H1 (cell line): ENCODE measurements at regions not wholly inside any gene's neighbourhood (a gene's known extent, or its start where the extent isn't known, plus 50 kb on each side); places are given as distances from the start of the nearest gene placed in this dataset.

Experiments used
- CTCF ChIA-PET: fragments of 300-600 bp; sonication (Branson Sonifier 250); formaldehyde crosslinking; loops from one replicate; lab custom pipeline; 2021; ENCODE audit not compliant: partially characterized antibody; lab: Charles Lee
- POLR2A ChIA-PET: fragments of 300-600 bp; sonication (Branson Sonifier 250); formaldehyde crosslinking; loops from one replicate; lab custom pipeline; 2021; ENCODE audit warnings: inconsistent platforms; ENCODE audit not compliant: partially characterized antibody; lab: Charles Lee
- DNase-seq, 2 experiments: peaks; one replicate each; pipeline versions ENCODE4 v3.0.0 to v3.0.0-alpha.2; 2010 to 2022; ENCODE audit warnings: low spot score in 2 of 2, low read depth in 1 of 2, mixed read lengths in 1 of 2
- FAIRE-seq: peaks from 2 replicates; lab custom pipeline; 2011; peaks lifted over from hg19 to GRCh38; lab: Jason Lieb, UNC
- H2AFZ ChIP-seq: 2 replicates; pipeline ENCODE4 v1.8.1; 2012; ENCODE audit warnings: low read length, inconsistent platforms
- H2AK5ac ChIP-seq: 2 replicates; pipeline ENCODE4 v1.6.1; 2013; ENCODE audit warnings: low read depth, low read length
- H2BK120ac ChIP-seq: replicated peaks from 2 replicates; pipeline ENCODE3; 2013; ENCODE audit warnings: low read depth, low read length, inconsistent platforms
- H2BK12ac ChIP-seq: 2 replicates; pipeline ENCODE4 v1.6.1; 2013; ENCODE audit warnings: low read depth, low read length
- H2BK15ac ChIP-seq: 2 replicates; pipeline ENCODE4 v1.6.1; 2013; ENCODE audit warnings: low read length
- H2BK20ac ChIP-seq: 2 replicates; pipeline ENCODE4 v1.6.1; 2013; ENCODE audit warnings: low read length
- H2BK5ac ChIP-seq: 2 replicates; pipeline ENCODE4 v1.6.1; 2013; ENCODE audit warnings: low read depth, low read length
- H3K14ac ChIP-seq: 2 replicates; pipeline ENCODE4 v1.6.1; 2013; ENCODE audit warnings: inconsistent platforms; ENCODE audit not compliant: insufficient read length
- H3K18ac ChIP-seq: 2 replicates; pipeline ENCODE4 v1.6.1; 2013; ENCODE audit warnings: low read length; ENCODE audit errors: extremely low read depth
- H3K23ac ChIP-seq: 2 replicates; pipeline ENCODE4 v1.6.1; 2013; ENCODE audit warnings: inconsistent platforms; ENCODE audit not compliant: insufficient read length
- H3K23me2 ChIP-seq: 2 replicates; pipeline ENCODE4 v1.6.1; 2013; ENCODE audit warnings: low read depth, low read length
- H3K27ac ChIP-seq: 2 replicates; pipeline ENCODE4 v1.6.1; 2011; ENCODE audit warnings: low read depth, low read length, inconsistent platforms
- H3K27me3 ChIP-seq, 4 experiments: replicated peaks in 1 of 4; 1 replicate in 1 of 4; 2 replicates in 3 of 4; pipeline versions ENCODE4 v1.6.1 to v1.8.1; 2011 to 2013; ENCODE audit warnings: low read length in 3 of 4, mild to moderate bottlenecking in 3 of 4, inconsistent platforms in 2 of 4, mixed read lengths in 2 of 4, moderate library complexity in 1 of 4; ENCODE audit not compliant: control insufficient read depth in 3 of 4, insufficient read depth in 3 of 4; ENCODE audit errors: extremely low read depth in 1 of 4
- H3K36me3 ChIP-seq, 4 experiments: 2 replicates each; pipeline versions ENCODE4 v1.6.1 to v1.8.1; 2011 to 2013; ENCODE audit warnings: mild to moderate bottlenecking in 4 of 4, low read length in 3 of 4, moderate library complexity in 2 of 4, control low read depth in 1 of 4, inconsistent platforms in 1 of 4; ENCODE audit not compliant: insufficient read depth in 4 of 4, control insufficient read depth in 2 of 4
- H3K4ac ChIP-seq: replicated peaks from 2 replicates; pipeline ENCODE3; 2013; ENCODE audit warnings: low read length, low read depth, mixed read lengths, inconsistent platforms; ENCODE audit not compliant: insufficient read length
- H3K4me1 ChIP-seq, 4 experiments: replicated peaks in 1 of 4; 1 replicate in 1 of 4; 2 replicates in 3 of 4; pipeline versions ENCODE4 v1.6.1 to v1.8.1; 2011 to 2013; ENCODE audit warnings: low read length in 3 of 4, inconsistent platforms in 2 of 4, mixed read lengths in 1 of 4; ENCODE audit not compliant: insufficient read depth in 4 of 4, control insufficient read depth in 3 of 4
- H3K4me2 ChIP-seq, 2 experiments: 2 replicates each; pipeline versions ENCODE4 v1.6.1 to v1.8.1; 2011 to 2013; ENCODE audit warnings: low read depth in 2 of 2, low read length in 2 of 2, control low read depth in 1 of 2, inconsistent platforms in 1 of 2, mild to moderate bottlenecking in 1 of 2; ENCODE audit not compliant: insufficient read depth in 1 of 2
- H3K4me3 ChIP-seq, 4 experiments: fragments of 200-600, 300-600 bp in 1 of 4; sonication (generic), shearing (Covaris generic), sonication (Bioruptor Twin) in 1 of 4; 2 replicates each; pipeline versions ENCODE4 v1.5.1 to v1.8.1; 2011 to 2016; ENCODE audit warnings: low read length in 4 of 4, low read depth in 3 of 4, control low read depth in 2 of 4, inconsistent platforms in 2 of 4, mild to moderate bottlenecking in 2 of 4, mixed read lengths in 1 of 4, moderate library complexity in 1 of 4; ENCODE audit not compliant: insufficient read depth in 2 of 4; ENCODE audit errors: extremely low read depth in 1 of 4
- H3K56ac ChIP-seq: replicated peaks from 2 replicates; pipeline ENCODE3; 2013; ENCODE audit warnings: low read depth, mild to moderate bottlenecking, mixed read lengths, low read length, inconsistent platforms; ENCODE audit not compliant: insufficient read length
- H3K79me1 ChIP-seq: 2 replicates; pipeline ENCODE4 v1.6.1; 2013; ENCODE audit warnings: low read depth, low read length, control low read depth
- H3K79me2 ChIP-seq, 2 experiments: 2 replicates each; pipeline versions ENCODE4 v1.6.1 to v1.8.1; 2012 to 2013; ENCODE audit warnings: low read length in 2 of 2, mild to moderate bottlenecking in 2 of 2, inconsistent platforms in 1 of 2; ENCODE audit not compliant: insufficient read depth in 2 of 2, control insufficient read depth in 1 of 2
- H3K9ac ChIP-seq, 4 experiments: replicated peaks in 1 of 4; 1 replicate in 1 of 4; 2 replicates in 3 of 4; pipeline versions ENCODE4 v1.6.1 to v1.8.1; 2011 to 2013; ENCODE audit warnings: low read depth in 3 of 4, low read length in 3 of 4, control low read depth in 2 of 4, mild to moderate bottlenecking in 2 of 4, moderate library complexity in 2 of 4, inconsistent platforms in 1 of 4; ENCODE audit errors: extremely low read depth in 1 of 4
- H3K9me3 ChIP-seq, 2 experiments: 2 replicates each; pipeline versions ENCODE4 v1.6.1 to v1.8.1; 2012 to 2013; ENCODE audit warnings: mild to moderate bottlenecking in 2 of 2, moderate library complexity in 2 of 2, control low read depth in 1 of 2, inconsistent platforms in 1 of 2, low read depth in 1 of 2, low read length in 1 of 2, mixed read lengths in 1 of 2; ENCODE audit not compliant: insufficient read depth in 2 of 2
- H4K20me1 ChIP-seq, 2 experiments: replicated peaks in 1 of 2; 2 replicates each; pipeline versions ENCODE3 to v1.8.1; 2011 to 2013; ENCODE audit warnings: inconsistent platforms in 2 of 2, low read length in 2 of 2, mild to moderate bottlenecking in 1 of 2; ENCODE audit not compliant: insufficient read depth in 2 of 2, control insufficient read depth in 1 of 2
- H4K5ac ChIP-seq: 2 replicates; pipeline ENCODE4 v1.6.1; 2013; ENCODE audit warnings: low read length, low read depth, mixed read lengths, inconsistent platforms; ENCODE audit not compliant: insufficient read length
- H4K8ac ChIP-seq: 2 replicates; pipeline ENCODE4 v1.8.0; 2013; ENCODE audit warnings: mild to moderate bottlenecking, moderate library complexity, low read length, inconsistent platforms; ENCODE audit not compliant: insufficient read depth; ENCODE audit errors: extremely low read depth
- H4K91ac ChIP-seq: replicated peaks from 2 replicates; pipeline ENCODE3; 2013; ENCODE audit warnings: low read length, mixed read lengths, inconsistent platforms; ENCODE audit not compliant: insufficient read length
- ASH2L ChIP-seq: fragments of 200-600, 300-600 bp; sonication (generic); IDR thresholded peaks from one replicate; pipeline ENCODE4 v1.7.1; 2017; ENCODE audit warnings: low read length
- CHD1 ChIP-seq: IDR thresholded peaks from 2 replicates; pipeline ENCODE4 v1.6.1; 2012; ENCODE audit warnings: low read depth, low read length, improper control_type of control experiment
- NANOG ChIP-seq: IDR thresholded peaks from 2 replicates; pipeline ENCODE4 v1.6.1; 2011; ENCODE audit warnings: low read length, low read depth, mild to moderate bottlenecking, inconsistent platforms; ENCODE audit not compliant: insufficient read depth, poor library complexity, severe bottlenecking
- POLR2AphosphoS5 ChIP-seq: IDR thresholded peaks from 2 replicates; pipeline ENCODE4 v1.6.1; 2011; ENCODE audit warnings: low read depth, low read length
- RNF2 ChIP-seq: fragments of 200-900, 300-1000 bp; sonication (generic); IDR thresholded peaks from 2 replicates; pipeline ENCODE4 v1.7.1; 2016; ENCODE audit warnings: borderline replicate concordance, low read depth, mild to moderate bottlenecking, antibody characterized with exemption, low read length; ENCODE audit not compliant: poor library complexity, severe bottlenecking; ENCODE audit errors: missing control alignments
- WGBS, 2 experiments: shearing (Covaris generic) in 1 of 2; methylation state at CpG; one replicate each; pipeline versions ENCODE4 v1.1.6 to v1.1.7; 2013 to 2015; ENCODE audit warnings: low lambda C conversion rate in 2 of 2, mixed read lengths in 2 of 2, inconsistent platforms in 1 of 2, low coverage in 1 of 2, missing lambda C conversion rate in 1 of 2; ENCODE audit not compliant: insufficient replicate concordance in 2 of 2, insufficient coverage in 1 of 2, insufficient read length in 1 of 2; ENCODE audit errors: extremely low coverage in 1 of 2, missing lambda C conversion rate in 1 of 2; 5-methylcytosine and 5-hydroxymethylcytosine counted together

DNA sequence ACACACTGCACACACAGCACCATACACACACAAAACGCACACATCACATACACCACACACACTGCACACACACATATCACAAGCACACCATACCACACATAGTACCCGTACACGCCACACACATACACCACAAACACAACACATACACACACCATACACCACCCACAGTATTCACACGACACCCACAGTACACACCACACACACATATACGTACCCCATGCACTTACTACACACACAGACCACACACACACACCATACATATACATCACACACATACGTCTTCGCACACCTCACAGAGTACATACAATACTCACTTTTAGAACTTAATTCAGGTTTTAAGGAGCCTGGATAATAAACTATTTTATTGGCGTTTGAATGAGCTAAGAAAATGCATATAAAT is 1805.3 kb upstream of the DEFB115 start:
- WGBS, 2 experiments, result 70 to 100% methylated on average over 2 to 8 of the region's 8 CpGs
- DNase-seq, result no peak
- Histone ChIP-seq H3K27me3 (no peaks in the 10 kb centered on the region), H2AK5ac (no peak overlapping the region), H3K9me3 (peaks cover 46 to 51% of the 10 kb centered on the region in 2 experiments), H3K4me2 (no peak overlapping the region), H3K56ac (no peak overlapping the region), H3K79me1 (no peaks in the 10 kb centered on the region), H3K4me1 (no peaks in the 10 kb centered on the region), H3K9ac (no peak overlapping the region), H2BK120ac (no peak overlapping the region), H4K5ac (no peak overlapping the region), H3K14ac (no peak overlapping the region), H3K27ac (no peak overlapping the region), H2BK15ac (no peak overlapping the region), H3K36me3 (no peaks in the 10 kb centered on the region), H3K18ac (no peak overlapping the region), H2AFZ (no peak overlapping the region), H4K91ac (no peak overlapping the region), H2BK12ac (no peak overlapping the region), H2BK5ac (no peak overlapping the region), H4K20me1 (no peaks in the 10 kb centered on the region), H2BK20ac (no peak overlapping the region), H3K4me3 (no peak overlapping the region), H3K79me2 (no peaks in the 10 kb centered on the region), H3K23me2 (peaks cover 3% of the 10 kb centered on the region; the same call in 1 of the 2 replicates), H4K8ac (no peak overlapping the region), H3K23ac (no peak overlapping the region), H3K4ac (no peak overlapping the region)
- FAIRE-seq, result no peak
- TF ChIP-seq RNF2 (no peak), CHD1 (no peak), ASH2L (no peak), NANOG (no peak), POLR2AphosphoS5 (no peak)
- ChIA-PET POLR2A (no interaction called here), CTCF (no interaction called here)
